ENCODE measurements at regions not wholly inside any gene's neighbourhood (a gene's known extent, or its start where the extent isn't known, plus 50 kb on each side); places are given as distances from the start of the nearest gene placed in this dataset.
"Not testable (repeated sequence)": the region's sequence is repeated elsewhere in the genome, so short reads cannot be mapped to it uniquely, and the experiment has no call there.

DNA sequence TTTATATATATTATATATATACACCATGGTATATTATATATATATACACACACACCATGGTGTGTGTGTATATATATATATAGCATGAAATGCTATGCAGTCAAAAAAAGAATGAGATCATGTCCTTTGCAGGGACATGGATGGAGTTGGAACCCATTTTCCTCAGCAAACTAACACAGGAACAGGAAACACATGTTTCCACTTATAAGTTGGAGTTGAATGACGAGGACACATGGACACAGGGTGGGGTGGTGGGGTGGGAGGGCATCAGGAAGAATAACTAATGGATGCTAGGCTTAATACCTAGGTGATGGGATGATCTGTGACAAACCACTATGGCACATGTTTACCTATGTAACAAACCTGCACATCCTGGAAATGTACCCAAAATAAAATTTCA is 293.6 kb upstream of the NDST3 start:
- no CpG with 5 or more reads among the region's 1 CpG for WGBS (ENCODE audit: insufficient coverage)
- peaks cover 10 to 20% of the 10 kb centered on the region in 2 donors for H3K9me3 Mint-ChIP-seq

DNA sequence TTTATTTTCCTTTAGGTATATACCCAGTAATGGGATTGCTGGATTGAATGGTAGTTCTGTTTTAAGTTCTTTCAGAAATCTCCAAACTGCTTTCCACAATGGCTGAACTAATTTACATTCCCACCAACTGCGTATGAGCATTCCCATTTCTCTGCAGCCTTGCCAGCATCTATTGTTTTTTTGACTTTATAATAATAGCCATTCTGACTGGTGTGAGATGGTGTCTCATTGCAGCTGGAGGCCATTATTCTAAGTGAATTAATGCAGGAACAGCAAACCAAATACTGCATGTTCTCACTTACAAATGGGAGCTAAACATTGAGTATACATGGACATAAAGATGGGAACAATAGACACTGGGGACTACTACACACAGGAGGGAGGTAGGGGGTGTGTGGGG is 288.9 kb upstream of the NDST3 start:
- H3K9me3 ChIP-seq (ENCODE audit: control insufficient read depth, insufficient read depth, low read length); intact Hi-C loops (cut with micrococcal nuclease): not testable (repeated sequence)

More for the DNA sequence above, 293.6 kb upstream of the NDST3 start:
- no peaks in the 10 kb centered on the region for H3K27me3 Mint-ChIP-seq (ENCODE audit: low read depth in 2 of 2)
- intact Hi-C loops (cut with micrococcal nuclease) = no loop called here
- H3K4me3 Mint-ChIP-seq = no peak overlapping the region
- no peaks in the 10 kb centered on the region for H3K9me3 ChIP-seq (ENCODE audit: control insufficient read depth, insufficient read depth, low read length)
- H3K4me1 ChIP-seq (ENCODE audit: control insufficient read depth, insufficient read depth, low read length) = no peaks in the 10 kb centered on the region
- no peak overlapping the region for H3K27ac Mint-ChIP-seq
- no peaks in the 10 kb centered on the region for H3K27me3 ChIP-seq (ENCODE audit: control insufficient read depth, insufficient read depth, low read length)
- H3K36me3 ChIP-seq (ENCODE audit: control insufficient read depth, insufficient read depth, low read length) = no peaks in the 10 kb centered on the region
- TF ChIP-seq, protein P1, sequence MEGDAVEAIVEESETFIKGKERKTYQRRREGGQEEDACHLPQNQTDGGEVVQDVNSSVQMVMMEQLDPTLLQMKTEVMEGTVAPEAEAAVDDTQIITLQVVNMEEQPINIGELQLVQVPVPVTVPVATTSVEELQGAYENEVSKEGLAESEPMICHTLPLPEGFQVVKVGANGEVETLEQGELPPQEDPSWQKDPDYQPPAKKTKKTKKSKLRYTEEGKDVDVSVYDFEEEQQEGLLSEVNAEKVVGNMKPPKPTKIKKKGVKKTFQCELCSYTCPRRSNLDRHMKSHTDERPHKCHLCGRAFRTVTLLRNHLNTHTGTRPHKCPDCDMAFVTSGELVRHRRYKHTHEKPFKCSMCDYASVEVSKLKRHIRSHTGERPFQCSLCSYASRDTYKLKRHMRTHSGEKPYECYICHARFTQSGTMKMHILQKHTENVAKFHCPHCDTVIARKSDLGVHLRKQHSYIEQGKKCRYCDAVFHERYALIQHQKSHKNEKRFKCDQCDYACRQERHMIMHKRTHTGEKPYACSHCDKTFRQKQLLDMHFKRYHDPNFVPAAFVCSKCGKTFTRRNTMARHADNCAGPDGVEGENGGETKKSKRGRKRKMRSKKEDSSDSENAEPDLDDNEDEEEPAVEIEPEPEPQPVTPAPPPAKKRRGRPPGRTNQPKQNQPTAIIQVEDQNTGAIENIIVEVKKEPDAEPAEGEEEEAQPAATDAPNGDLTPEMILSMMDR (IDR thresholded peaks at IDR 0.05) = no peak
- ATAC-seq (no peak), DNase-seq (no peak)
- H3K4me1 Mint-ChIP-seq = no peaks in the 10 kb centered on the region
- H3K4me3 ChIP-seq (ENCODE audit: low read length) = no peak overlapping the region
- no peak overlapping the region for H3K27ac ChIP-seq (ENCODE audit: low read length)
- no peaks in the 10 kb centered on the region for H3K36me3 Mint-ChIP-seq

DNA sequence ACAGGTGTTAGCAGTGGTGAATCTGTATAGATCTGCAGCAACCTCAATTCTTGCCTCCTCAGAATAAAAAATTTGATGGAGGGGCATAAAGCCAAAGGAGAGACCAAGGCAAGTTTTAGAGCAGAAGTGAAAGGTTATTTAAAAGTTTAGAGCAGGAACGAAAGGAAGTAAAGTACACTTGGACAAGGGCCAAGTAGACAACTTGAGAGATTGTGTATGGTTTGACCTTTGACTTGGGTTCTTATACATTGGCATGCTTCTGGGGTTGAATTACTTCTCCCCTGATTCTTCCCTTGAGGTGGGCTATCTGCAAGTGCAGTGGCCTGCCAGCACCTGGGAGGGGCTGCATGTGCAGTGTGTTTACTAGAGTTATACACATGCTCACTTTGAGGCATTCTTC is 278.8 kb upstream of the NDST3 start:
- WGBS (ENCODE audit: insufficient coverage) = 74% methylated on average over 1 of the region's 1 CpG
- peaks cover 4% of the 10 kb centered on the region for H3K9me3 ChIP-seq (ENCODE audit: control insufficient read depth, insufficient read depth, low read length)
- no peaks in the 10 kb centered on the region for H3K36me3 ChIP-seq (ENCODE audit: control insufficient read depth, insufficient read depth, low read length)
- intact Hi-C loops (cut with micrococcal nuclease) = no loop called here
- Mint-ChIP-seq H3K27me3 (ENCODE audit: low read depth in 2 of 2) (no peaks in the 10 kb centered on the region), H3K9me3 (peaks cover 14 to 15% of the 10 kb centered on the region in 2 donors), H3K4me1 (no peaks in the 10 kb centered on the region), H3K4me3 (no peak overlapping the region), H3K36me3 (no peaks in the 10 kb centered on the region), H3K27ac (no peak overlapping the region)
- DNase-seq = no peak
- no peaks in the 10 kb centered on the region for H3K4me1 ChIP-seq (ENCODE audit: control insufficient read depth, insufficient read depth, low read length)
- H3K27me3 ChIP-seq (ENCODE audit: control insufficient read depth, insufficient read depth, low read length) = no peaks in the 10 kb centered on the region
- TF ChIP-seq, protein P1 (IDR thresholded peaks at IDR 0.05) = no peak
- ATAC-seq = no peak
- no peak overlapping the region for H3K4me3 ChIP-seq (ENCODE audit: low read length)
- H3K27ac ChIP-seq (ENCODE audit: low read length) = no peak overlapping the region

More for the DNA sequence above, 288.9 kb upstream of the NDST3 start:
- H3K4me1 Mint-ChIP-seq; H3K36me3 Mint-ChIP-seq; H3K27me3 ChIP-seq (ENCODE audit: control insufficient read depth, insufficient read depth, low read length); H3K36me3 ChIP-seq (ENCODE audit: control insufficient read depth, insufficient read depth, low read length); H3K27me3 Mint-ChIP-seq (ENCODE audit: low read depth in 2 of 2); H3K4me3 ChIP-seq (ENCODE audit: low read length); H3K27ac Mint-ChIP-seq; H3K9me3 Mint-ChIP-seq; H3K4me3 Mint-ChIP-seq; H3K27ac ChIP-seq (ENCODE audit: low read length); H3K4me1 ChIP-seq (ENCODE audit: control insufficient read depth, insufficient read depth, low read length); ATAC-seq; DNase-seq: not testable (repeated sequence)
- no CpG with 5 or more reads among the region's 1 CpG for WGBS (ENCODE audit: insufficient coverage)

DNA sequence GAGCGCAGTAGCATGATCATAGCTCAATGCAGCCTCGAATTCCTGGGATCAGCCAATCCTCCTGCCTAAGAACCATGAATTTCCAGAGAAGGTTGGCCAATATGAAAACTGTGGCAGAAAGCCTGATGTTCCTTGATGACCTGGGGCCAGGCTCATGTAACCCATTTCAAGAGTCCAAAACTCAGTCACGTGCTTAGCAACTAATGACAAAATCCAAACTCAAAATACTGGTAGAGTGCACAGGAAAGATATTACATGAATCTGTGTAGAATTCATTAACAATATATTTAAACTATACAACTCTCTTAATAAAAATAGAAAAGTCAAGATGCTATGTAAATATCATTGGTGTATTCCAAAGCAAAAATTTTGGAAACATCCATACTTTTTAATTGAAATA is 265.7 kb upstream of the NDST3 start:
- Mint-ChIP-seq H3K9me3 (peaks cover 4 to 11% of the 10 kb centered on the region in 2 donors), H3K27ac (no peak overlapping the region), H3K36me3 (no peaks in the 10 kb centered on the region), H3K4me3 (no peak overlapping the region), H3K27me3 (ENCODE audit: low read depth in 2 of 2) (no peaks in the 10 kb centered on the region), H3K4me1 (no peaks in the 10 kb centered on the region)
- DNase-seq (no peak), ATAC-seq (no peak)
- 87% methylated on average over 2 of the region's 3 CpGs for WGBS (ENCODE audit: insufficient coverage)
- no peaks in the 10 kb centered on the region for H3K4me1 ChIP-seq (ENCODE audit: control insufficient read depth, insufficient read depth, low read length)
- no peak overlapping the region for H3K27ac ChIP-seq (ENCODE audit: low read length)
- intact Hi-C loops (cut with micrococcal nuclease) = no loop called here
- H3K9me3 ChIP-seq (ENCODE audit: control insufficient read depth, insufficient read depth, low read length) = no peaks in the 10 kb centered on the region
- no peak overlapping the region for H3K4me3 ChIP-seq (ENCODE audit: low read length)
- H3K36me3 ChIP-seq (ENCODE audit: control insufficient read depth, insufficient read depth, low read length) = no peaks in the 10 kb centered on the region
- H3K27me3 ChIP-seq (ENCODE audit: control insufficient read depth, insufficient read depth, low read length) = no peaks in the 10 kb centered on the region
- TF ChIP-seq, protein P1 (IDR thresholded peaks at IDR 0.05) = no peak

Data from natural killer cell (primary cell).